Astrocyte (in vitro differentiated cells and primary cell): ENCODE measurements at regions not wholly inside any gene's neighbourhood (a gene's known extent, or its start where the extent isn't known, plus 50 kb on each side); places are given as distances from the start of the nearest gene placed in this dataset.

ENCODE experiments used
- DNase-seq: peaks from one replicate; pipeline ENCODE4 v3.0.0-alpha.2; 2010; ENCODE audit warnings: low read depth
- FAIRE-seq: peaks from 2 replicates; lab custom pipeline; 2011; peaks lifted over from hg19 to GRCh38; lab: Jason Lieb, UNC
- H2AFZ ChIP-seq: 2 replicates; pipeline ENCODE4 v1.6.0; 2012; ENCODE audit warnings: low read depth, low read length, inconsistent platforms
- H3K27ac ChIP-seq: 2 replicates; pipeline ENCODE4 v1.5.1; 2011; ENCODE audit warnings: low read depth, low read length, inconsistent platforms
- H3K27me3 ChIP-seq: 2 replicates; pipeline ENCODE4 v1.6.0; 2011; ENCODE audit warnings: low read length, inconsistent platforms; ENCODE audit not compliant: insufficient read depth
- H3K36me3 ChIP-seq: 2 replicates; pipeline ENCODE4 v1.5.1; 2011; ENCODE audit warnings: low read length, inconsistent platforms; ENCODE audit not compliant: insufficient read depth
- H3K4me1 ChIP-seq: 2 replicates; pipeline ENCODE4 v1.5.1; 2011; ENCODE audit warnings: low read length, inconsistent platforms; ENCODE audit not compliant: insufficient read depth
- H3K4me2 ChIP-seq: 2 replicates; pipeline ENCODE4 v1.6.0; 2012; ENCODE audit warnings: low read length, inconsistent platforms
- H3K4me3 ChIP-seq: 2 replicates; pipeline ENCODE4 v1.5.1; 2011; ENCODE audit warnings: low read depth, mild to moderate bottlenecking, low read length, inconsistent platforms; ENCODE audit not compliant: insufficient read depth
- H3K79me2 ChIP-seq: 2 replicates; pipeline ENCODE4 v1.6.0; 2012; ENCODE audit warnings: mild to moderate bottlenecking, low read length, inconsistent platforms; ENCODE audit not compliant: insufficient read depth
- H3K9ac ChIP-seq: 2 replicates; pipeline ENCODE4 v1.6.0; 2012; ENCODE audit warnings: mild to moderate bottlenecking, low read length, inconsistent platforms
- H3K9me3 ChIP-seq: 2 replicates; pipeline ENCODE4 v1.5.1; 2012; ENCODE audit warnings: low read depth, mild to moderate bottlenecking, low read length, inconsistent platforms; ENCODE audit not compliant: insufficient read depth
- H4K20me1 ChIP-seq: 2 replicates; pipeline ENCODE4 v1.6.0; 2012; ENCODE audit warnings: low read length, inconsistent platforms; ENCODE audit not compliant: insufficient read depth
- H3K27ac Mint-ChIP-seq: one replicate; pipeline ENCODE4 v1.8.0; 2021; ENCODE audit warnings: mild to moderate bottlenecking, mixed read lengths; ENCODE audit not compliant: unreplicated experiment
- H3K27me3 Mint-ChIP-seq: one replicate; pipeline ENCODE4 v1.8.0; 2021; ENCODE audit warnings: low read depth, mixed read lengths; ENCODE audit not compliant: unreplicated experiment
- H3K36me3 Mint-ChIP-seq: one replicate; pipeline ENCODE4 v1.8.0; 2021; ENCODE audit warnings: low read depth, mixed read lengths; ENCODE audit not compliant: unreplicated experiment
- H3K4me1 Mint-ChIP-seq: one replicate; pipeline ENCODE4 v1.8.0; 2021; ENCODE audit warnings: low read depth, mixed read lengths; ENCODE audit not compliant: unreplicated experiment
- H3K4me3 Mint-ChIP-seq: one replicate; pipeline ENCODE4 v1.8.0; 2021; ENCODE audit warnings: mild to moderate bottlenecking, moderate library complexity, mixed read lengths; ENCODE audit not compliant: unreplicated experiment
- H3K9me3 Mint-ChIP-seq: one replicate; pipeline ENCODE4 v1.8.0; 2021; ENCODE audit warnings: mild to moderate bottlenecking, mixed read lengths; ENCODE audit not compliant: unreplicated experiment
- CTCF ChIP-seq: IDR thresholded peaks from 2 replicates; pipeline ENCODE4 v1.5.1; 2011; ENCODE audit warnings: low read depth, mild to moderate bottlenecking, inconsistent platforms, low read length, moderate library complexity; ENCODE audit not compliant: insufficient read depth
- EZH2 ChIP-seq: IDR thresholded peaks from 2 replicates; pipeline ENCODE4 v1.6.1; 2012; ENCODE audit warnings: mild to moderate bottlenecking, low read length, inconsistent platforms; ENCODE audit not compliant: insufficient read depth

GRCh38 chr5:113660706-113661250 is 147.3 kb downstream of the YTHDC2 start:
- H4K20me1 ChIP-seq: no peaks in the 10 kb centered on the region
- no peak for FAIRE-seq
- H3K4me3 Mint-ChIP-seq: no peak overlapping the region
- H3K36me3 ChIP-seq: no peaks in the 10 kb centered on the region
- H3K4me2 ChIP-seq: no peak overlapping the region
- H3K27ac ChIP-seq: no peak overlapping the region
- peaks cover 1% of the 10 kb centered on the region for H3K36me3 Mint-ChIP-seq
- H3K9ac ChIP-seq: no peak overlapping the region
- H3K9me3 ChIP-seq: no peaks in the 10 kb centered on the region
- no peak overlapping the region for H3K27ac Mint-ChIP-seq
- no peaks in the 10 kb centered on the region for H3K27me3 Mint-ChIP-seq
- TF ChIP-seq EZH2: no peak
- TF ChIP-seq CTCF: no peak
- DNase-seq: no peak
- H3K9me3 Mint-ChIP-seq: peaks cover 4% of the 10 kb centered on the region
- peaks cover 7% of the 10 kb centered on the region for H3K4me1 Mint-ChIP-seq
- no peak overlapping the region for H3K4me3 ChIP-seq
- no peaks in the 10 kb centered on the region for H3K79me2 ChIP-seq
- no peaks in the 10 kb centered on the region for H3K27me3 ChIP-seq
- H2AFZ ChIP-seq: no peak overlapping the region
- H3K4me1 ChIP-seq: no peaks in the 10 kb centered on the region

GRCh38 chr5:113663879-113664541 is 150.5 kb downstream of the YTHDC2 start:
- Histone ChIP-seq H3K27me3 (no peaks in the 10 kb centered on the region), H3K4me3 (no peak overlapping the region), H3K9me3 (no peaks in the 10 kb centered on the region), H3K36me3 (no peaks in the 10 kb centered on the region), H3K27ac (no peak overlapping the region), H3K4me2 (no peak overlapping the region), H2AFZ (no peak overlapping the region), H3K9ac (no peak overlapping the region), H4K20me1 (no peaks in the 10 kb centered on the region), H3K79me2 (no peaks in the 10 kb centered on the region), H3K4me1 (no peaks in the 10 kb centered on the region)
- H3K27ac Mint-ChIP-seq: no peak overlapping the region
- no peaks in the 10 kb centered on the region for H3K27me3 Mint-ChIP-seq
- TF ChIP-seq EZH2: no peak
- TF ChIP-seq CTCF: peak; percentile 11
- DNase-seq (no peak), FAIRE-seq (no peak)
- H3K4me3 Mint-ChIP-seq: no peak overlapping the region
- peaks cover 4% of the 10 kb centered on the region for H3K9me3 Mint-ChIP-seq
- H3K4me1 Mint-ChIP-seq: peaks cover 7% of the 10 kb centered on the region
- no peaks in the 10 kb centered on the region for H3K36me3 Mint-ChIP-seq

- Mint-ChIP-seq H3K27ac (no peak overlapping the region), H3K9me3 (peaks cover 10% of the 10 kb centered on the region), H3K36me3 (no peaks in the 10 kb centered on the region), H3K4me1 (no peaks in the 10 kb centered on the region), H3K4me3 (no peak overlapping the region), H3K27me3 (no peaks in the 10 kb centered on the region)
- no peaks in the 10 kb centered on the region for H3K9me3 ChIP-seq
- no peak overlapping the region for H3K27ac ChIP-seq
- H3K36me3 ChIP-seq: no peaks in the 10 kb centered on the region
- no peak for TF ChIP-seq EZH2
- no peak for TF ChIP-seq CTCF
- H3K9ac ChIP-seq: no peak overlapping the region
- no peaks in the 10 kb centered on the region for H3K4me1 ChIP-seq
- H2AFZ ChIP-seq: no peak overlapping the region
- H3K27me3 ChIP-seq: no peaks in the 10 kb centered on the region
- H3K4me2 ChIP-seq: no peak overlapping the region
- FAIRE-seq (no peak), DNase-seq (no peak)
- no peaks in the 10 kb centered on the region for H4K20me1 ChIP-seq
- no peaks in the 10 kb centered on the region for H3K79me2 ChIP-seq
- H3K4me3 ChIP-seq: no peak overlapping the region
These were observed 159.5 kb downstream of the YTHDC2 start for GRCh38 chr5:113673041-113673440.
